ENCODE measurements at regions not wholly inside any gene's neighbourhood (a gene's known extent, or its start where the extent isn't known, plus 50 kb on each side); places are given as distances from the start of the nearest gene placed in this dataset.
"Not testable (repeated sequence)": the region's sequence is repeated elsewhere in the genome, so short reads cannot be mapped to it uniquely, and the experiment has no call there.

DNA sequence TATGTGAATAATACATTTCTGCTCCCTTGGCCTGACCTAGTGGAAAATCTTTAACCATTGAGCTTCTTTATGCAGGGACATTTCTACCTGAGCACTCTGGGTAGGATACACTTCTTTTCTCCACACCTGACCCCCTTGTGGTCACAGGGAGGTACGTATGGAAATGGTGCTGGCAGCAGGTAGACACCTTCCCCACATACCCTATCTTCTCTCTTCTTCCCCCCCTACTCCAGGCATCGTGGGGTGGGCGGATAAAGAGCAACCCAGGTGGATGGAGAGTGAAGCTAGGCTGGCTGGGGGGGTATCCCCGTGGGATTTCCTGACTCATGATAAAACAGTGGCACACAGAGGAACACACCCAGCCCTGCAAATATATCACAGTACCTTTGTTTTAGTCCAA lies 312.1 kb downstream of the ARRDC4 start:
- no peak for DNase-seq (ENCODE audit: low read depth in 2 of 2)

DNA sequence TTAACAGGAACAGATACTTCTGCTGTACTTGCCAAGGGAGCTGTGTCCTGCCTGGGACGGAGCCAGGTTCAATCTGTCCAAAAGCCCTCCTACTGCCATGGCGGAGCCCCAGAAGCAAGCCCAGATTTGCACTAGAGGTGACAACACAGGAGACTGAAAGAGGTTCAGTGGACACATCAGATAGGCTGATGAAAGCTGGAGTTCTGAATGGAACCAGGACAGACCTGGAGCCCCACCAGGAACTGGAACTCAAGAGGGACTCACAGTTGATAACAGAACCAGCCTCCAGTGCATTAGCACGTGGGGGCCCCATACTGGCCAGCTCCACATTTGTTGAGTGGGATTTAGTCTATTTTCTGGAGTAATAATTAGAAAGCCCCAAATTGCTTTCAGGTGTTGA lies 315.5 kb downstream of the ARRDC4 start:
- no peak for DNase-seq (ENCODE audit: low read depth in 2 of 2)

DNA sequence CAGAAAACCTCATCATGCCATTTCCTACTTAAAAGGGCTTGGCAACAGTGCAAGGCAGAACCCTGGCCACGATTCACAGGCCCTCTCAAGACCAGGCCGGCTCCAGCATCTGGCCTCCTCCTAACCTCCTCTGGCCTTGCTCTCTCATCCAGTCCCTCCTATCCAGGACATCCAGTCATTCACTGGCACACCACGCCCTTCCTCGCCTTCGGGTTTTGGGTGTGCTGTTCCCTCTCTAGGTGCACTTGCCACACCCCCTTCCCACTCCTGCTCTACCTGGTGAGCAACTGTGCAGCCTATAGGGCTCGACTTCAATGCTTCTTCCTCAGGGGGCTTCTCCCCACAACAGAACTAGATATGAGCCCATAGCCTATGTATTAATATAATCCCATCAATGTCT lies 317.1 kb downstream of the ARRDC4 start:
- no peak for DNase-seq (ENCODE audit: low read depth in 2 of 2)

DNA sequence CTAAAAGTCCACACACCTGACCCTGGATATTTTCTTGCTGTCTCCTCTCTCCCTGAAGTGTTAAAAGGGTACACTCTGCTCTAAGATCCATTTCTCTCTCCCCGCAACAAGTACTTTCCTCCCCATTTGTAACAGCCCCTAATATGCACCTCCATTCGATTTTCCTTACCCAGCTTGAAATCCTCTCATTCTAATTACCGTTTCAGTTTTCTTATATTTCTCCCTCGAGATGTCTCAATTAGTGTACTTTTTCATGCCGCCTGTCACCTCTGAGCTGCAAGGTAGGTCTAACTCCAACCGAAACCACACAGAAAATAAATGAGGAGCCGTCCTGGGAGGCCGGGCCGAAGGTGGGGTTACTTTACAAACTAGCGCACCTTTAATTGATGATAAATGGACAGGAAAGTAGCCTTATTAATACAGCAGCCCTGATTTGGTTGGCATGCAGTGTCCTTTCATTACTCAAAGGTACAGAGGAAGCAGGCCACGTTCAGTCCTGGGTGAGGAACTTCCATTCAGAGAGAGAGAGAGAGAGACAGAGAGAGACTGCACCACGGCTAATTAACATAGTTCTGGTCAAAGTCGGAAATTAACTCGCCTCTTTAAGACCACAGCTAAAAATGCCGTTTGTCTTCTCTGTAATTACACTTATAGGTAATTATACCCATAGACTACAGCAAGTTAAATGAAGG lies 319.9 kb downstream of the ARRDC4 start:
- no peak for DNase-seq (ENCODE audit: low read depth in 2 of 2)

DNA sequence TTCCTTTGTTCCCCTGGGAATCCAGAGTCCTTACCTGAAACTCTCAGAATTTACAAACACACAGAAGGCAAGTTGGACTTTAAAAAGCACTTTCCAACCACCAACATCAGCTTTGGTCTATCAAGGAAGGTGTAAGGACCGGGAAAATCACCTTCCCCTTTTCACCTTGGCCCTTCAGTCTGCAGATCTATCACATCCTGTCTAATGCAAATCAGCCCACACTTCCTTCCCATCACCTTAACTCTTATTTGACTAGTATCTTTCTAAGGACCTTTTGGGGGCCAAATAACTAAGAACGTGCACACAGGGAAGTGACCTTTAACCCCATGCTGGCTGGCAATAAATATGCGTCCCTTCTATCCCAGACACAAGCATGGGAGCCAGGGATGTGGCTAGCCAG lies 320.6 kb downstream of the ARRDC4 start:
- DNase-seq (ENCODE audit: low read depth in 2 of 2) = no peak

DNA sequence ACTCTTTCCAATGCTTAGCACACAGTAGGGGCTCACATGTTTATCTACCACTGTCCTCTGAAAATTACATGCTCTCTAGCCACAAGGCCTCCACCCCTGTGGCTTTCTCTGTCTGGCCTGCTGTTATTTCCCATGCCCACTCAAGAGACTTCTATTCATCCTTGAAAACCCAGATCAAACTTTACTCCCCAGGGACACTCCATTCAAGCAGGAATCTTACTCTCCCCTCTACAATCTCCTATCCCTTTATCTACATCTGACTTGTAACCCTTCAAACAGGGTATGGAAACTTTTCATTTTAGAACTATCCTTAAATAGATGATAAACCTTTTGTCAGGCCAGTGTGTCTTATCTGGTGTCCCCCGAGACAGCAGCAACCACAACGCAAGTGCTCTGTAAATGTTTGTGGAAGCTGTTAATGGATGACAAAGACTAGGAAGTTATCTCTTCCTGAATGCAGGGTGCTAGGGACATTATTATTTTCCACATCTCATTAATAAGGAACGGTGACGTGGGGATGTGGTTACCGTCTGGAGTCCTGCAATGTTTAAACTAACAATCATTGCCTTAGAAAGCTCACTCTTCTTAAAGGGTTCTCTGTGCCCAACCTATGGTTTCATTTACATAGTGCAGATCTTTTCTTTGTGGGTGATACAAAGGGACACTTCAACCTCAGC lies 322.3 kb downstream of the ARRDC4 start:
- no peak for DNase-seq (ENCODE audit: low read depth in 2 of 2)

DNA sequence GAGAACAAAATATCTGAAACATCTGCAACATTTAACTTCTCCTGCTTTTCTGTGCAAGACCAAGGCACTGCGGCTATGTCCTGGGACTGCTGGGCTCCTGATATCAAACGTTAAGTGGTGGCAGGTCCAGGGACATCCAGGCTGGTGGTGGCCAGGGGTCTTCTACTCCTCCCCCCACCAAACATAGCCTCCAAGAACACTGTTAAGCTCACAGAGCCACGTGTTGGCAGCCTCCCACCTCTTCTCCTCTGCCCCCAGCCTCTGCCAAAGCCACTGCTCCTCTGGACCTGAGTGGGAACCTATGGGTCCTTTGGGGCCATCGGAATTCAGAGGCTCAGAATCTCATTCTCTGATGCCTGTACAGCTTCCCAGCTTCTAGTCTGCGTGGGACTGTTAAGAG lies 325.7 kb downstream of the ARRDC4 start:
- DNase-seq (ENCODE audit: low read depth in 2 of 2) = no peak

DNA sequence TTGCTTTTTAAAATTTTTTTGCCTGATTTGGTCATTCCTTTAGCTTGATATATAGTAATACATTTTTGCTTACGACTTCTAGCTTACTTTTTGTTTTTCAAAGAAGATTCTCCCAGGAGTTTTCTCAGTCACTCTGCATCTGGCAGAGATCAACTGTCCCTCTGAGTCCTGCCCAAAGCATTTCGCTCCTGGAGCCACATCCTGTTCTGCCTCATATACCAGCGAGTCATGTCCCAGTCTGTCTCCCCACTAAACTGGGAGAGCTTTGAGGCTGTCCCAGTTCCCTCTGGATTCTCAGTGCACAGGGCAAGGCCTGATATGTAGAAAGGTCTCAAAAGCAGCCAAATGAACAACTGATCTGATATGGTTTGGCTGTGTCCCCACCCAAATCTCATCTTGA lies 326.3 kb downstream of the ARRDC4 start:
- no peak for DNase-seq (ENCODE audit: low read depth in 2 of 2)

DNA sequence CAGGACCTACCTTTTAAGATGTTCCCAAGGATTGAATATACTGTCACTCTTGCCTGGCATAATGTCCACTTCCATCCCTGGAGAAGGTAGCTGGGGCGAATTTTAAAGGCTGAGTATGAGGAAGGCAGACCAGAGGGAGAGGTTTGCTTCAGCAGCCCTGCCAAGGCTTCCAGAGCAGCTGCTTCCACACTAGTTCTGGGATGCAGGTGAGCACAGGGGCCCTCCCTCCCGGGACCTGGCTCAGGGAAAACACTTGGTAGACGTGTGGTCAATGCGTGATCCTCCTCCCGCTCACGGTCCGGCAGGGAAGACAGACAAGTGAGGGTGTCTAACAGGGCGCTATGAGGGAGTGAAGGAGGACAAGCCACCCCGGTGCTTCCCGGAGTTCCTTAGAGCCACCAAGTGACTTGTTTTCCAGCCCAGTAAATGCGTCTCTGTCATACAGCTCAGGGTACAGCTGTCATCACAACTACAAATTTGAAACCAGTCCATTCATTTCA lies 327.6 kb downstream of the ARRDC4 start:
- DNase-seq (ENCODE audit: low read depth in 2 of 2) = no peak

DNA sequence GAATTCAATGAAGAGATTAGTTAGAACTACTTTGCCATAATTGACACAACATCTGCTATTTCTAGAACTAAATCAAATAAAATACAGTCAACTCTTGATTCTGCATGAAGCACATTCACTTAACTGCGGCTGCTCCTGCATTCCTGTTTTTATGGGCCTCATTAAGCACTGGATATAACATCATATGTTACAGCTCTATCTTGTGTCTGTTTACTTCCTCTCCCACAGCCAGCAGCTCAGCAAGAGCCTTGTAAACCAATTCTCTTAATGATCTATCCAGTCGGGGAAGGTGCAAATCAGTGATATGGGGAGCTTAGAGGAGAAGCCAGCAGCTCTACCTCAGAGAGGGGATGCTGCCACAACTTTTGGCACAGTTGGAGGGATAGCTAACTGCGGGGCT lies 329.2 kb downstream of the ARRDC4 start:
- DNase-seq (ENCODE audit: low read depth in 2 of 2) = no peak

DNA sequence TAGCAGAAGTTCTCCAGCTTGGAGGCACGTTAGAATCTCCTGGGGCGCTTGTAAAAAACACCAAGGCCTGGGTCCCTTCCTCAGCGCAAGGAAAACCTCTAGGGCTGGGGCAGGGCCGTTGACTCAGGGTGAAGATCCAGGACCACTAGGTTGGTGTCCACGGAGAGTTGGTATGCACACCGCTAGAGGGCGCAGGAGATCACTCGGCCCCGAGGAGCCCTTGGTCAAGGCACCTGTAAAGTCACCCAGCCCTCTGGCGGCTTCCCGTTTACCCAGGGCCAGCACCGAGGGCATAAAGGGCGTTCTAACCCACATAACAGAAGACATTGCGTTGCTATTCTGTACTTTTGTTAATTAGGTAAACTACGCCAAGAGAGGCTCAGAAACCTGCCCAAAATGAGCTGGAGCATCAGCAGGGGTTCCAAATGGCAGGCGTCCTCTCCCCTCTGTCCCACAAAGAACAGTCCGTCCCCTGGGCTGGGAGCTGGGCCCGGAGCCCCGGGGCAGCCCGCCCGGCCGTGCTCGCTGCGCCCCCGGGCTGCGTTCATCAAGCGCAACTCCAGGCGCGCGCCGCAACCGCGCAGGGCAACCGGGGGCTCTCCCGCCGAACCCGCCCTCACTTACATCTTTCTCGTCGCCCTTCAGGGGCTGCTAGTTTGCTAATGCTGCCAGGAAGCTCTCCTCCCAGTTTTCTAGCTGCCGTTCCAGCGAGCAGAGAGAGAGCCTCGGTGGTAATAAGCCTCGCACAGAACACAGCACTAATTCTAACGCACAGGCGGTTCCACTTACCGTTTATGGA lies 332.1 kb downstream of the ARRDC4 start:
- DNase-seq (ENCODE audit: low read depth in 2 of 2) = peak; percentile 33 to 46

DNA sequence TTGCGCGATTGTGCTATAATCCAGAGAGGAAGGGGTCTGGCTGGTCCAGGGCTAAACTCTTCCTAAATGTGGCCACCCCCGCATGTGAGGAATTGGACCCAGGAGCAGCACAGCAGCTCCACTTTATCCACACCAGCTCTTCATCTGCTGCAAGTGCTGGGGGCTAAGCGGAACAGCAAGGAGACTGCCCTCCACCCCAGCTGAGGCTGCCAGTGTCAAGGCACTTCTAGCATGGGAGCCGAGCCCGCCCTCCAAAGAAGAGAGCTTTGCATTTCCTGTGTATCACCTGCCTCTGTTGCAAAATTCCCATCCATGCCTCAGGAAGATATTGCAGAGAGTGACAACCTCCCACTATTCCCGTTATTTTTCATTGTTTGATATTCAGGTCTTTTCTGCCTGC lies 333.6 kb downstream of the ARRDC4 start:
- DNase-seq (ENCODE audit: low read depth in 2 of 2) = no peak

DNA sequence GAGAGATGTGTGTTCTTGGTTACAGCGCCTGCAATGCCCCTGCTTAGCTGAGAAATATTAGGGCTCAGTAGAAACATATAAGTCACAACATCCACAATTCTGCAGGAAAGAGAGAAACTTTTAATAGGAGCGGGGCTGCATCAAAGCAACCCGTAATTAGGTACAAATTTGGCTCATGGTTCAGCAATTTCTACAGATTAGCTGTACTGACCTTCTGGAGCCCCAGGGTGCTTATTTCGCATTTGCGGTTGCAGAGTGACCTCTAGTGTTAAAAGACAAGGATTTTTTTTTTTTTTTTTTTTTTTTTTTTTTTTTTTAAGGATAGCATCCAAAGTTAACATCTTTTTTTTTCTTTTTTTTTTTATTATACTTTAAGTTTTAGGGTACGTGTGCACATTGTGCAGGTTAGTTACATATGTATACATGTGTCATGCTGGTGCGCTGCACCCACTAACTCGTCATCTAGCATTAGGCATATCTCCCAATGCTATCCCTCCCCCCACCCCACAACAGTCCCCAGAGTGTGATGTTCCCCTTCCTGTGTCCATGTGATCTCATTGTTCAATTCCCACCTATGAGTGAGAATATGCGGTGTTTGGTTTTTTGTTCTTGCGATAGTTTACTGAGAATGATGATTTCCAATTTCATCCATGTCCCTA lies 334.7 kb downstream of the ARRDC4 start:
- not testable (repeated sequence) for DNase-seq (ENCODE audit: low read depth in 2 of 2)

DNA sequence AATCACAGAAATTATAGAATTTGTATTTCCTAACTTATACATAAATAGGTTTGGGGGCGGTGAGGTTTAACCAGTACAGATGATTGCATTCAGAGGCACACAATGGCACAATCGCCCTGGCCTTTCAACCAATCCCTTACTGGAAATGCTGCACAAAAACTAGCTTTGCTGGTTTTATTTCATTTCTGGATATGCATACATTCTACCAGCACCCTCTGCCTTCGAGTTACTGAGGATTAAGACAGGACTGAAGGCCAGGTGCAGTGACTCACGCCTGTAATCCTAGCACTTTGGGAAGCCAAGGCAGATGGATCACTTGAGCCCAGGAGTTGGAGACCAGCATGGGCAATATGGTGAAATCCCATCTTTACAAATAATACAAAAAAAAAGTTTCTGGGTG lies 336.1 kb downstream of the ARRDC4 start:
- no peak for DNase-seq (ENCODE audit: low read depth in 2 of 2)

DNA sequence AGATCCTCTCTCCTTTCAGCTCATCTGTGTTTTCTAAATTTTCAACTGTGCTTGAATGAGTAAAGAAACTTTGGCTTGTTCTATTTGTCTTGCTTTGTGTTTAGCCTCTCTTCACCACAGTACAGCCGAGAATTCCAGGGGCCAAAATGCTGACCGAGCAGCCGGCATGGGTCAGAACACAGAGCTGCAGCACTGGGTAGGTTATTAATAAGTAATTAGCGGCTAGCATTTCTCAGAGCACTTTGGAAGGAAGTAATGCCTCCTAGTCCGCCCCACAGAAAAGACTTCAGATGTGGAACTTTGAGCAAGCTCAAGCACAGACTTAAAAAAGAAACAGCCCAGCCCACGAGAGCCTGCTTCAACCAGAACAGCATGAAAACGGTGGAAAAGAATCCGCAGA lies 343.9 kb downstream of the ARRDC4 start:
- no peak for DNase-seq (ENCODE audit: low read depth in 2 of 2)

DNA sequence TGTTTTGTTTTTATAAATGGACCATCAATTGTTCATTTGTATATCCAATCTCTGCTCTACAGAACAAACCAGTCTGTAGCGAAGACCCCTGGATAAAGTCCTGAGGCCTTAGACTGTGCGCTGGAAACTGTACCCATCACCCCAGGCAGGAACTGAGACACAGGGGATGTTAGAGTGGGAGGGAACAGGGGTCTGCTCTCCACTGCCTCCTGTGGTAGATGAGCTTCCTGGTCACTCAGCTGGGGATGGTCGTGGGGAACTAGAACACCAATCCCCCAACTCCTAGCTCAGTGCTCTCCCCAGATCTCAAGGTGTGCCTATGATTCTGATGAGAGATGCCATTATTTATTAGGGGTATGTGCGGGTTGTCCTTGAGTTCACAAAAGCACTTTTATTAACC lies 340.2 kb upstream of the IGF1R start:
- no peak for DNase-seq (ENCODE audit: low read depth in 2 of 2)

DNA sequence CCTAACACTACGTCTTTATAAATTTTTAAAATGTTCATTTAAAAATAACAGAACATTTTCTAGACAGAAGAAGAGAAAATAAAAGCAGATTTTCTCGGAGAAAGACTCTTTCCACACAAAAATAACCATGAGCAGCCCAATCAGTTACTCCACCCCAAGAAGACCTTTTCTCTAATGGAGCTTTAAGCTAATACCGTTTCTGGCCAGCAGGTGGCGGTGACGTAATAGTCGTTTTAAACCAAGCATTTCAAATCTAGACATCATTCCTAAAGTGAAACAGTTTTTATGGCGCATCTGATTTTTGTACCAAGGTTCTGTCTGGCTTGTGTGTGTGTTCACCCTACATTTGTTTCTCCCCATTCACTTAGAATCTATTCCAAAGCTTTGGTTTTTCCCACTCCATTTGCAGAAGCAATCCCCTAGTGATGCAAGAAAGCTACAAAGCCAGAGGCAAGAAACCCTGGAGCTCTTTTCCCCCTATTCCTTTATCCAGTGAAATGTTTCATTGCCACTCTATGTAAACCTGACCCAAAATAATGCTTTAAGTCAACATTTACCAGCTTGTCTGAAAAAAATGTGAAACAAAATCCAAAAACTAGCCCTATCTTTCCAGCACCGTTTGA lies 336.7 kb upstream of the IGF1R start:
- DNase-seq (ENCODE audit: low read depth in 2 of 2) = peak; percentile 40 to 58

DNA sequence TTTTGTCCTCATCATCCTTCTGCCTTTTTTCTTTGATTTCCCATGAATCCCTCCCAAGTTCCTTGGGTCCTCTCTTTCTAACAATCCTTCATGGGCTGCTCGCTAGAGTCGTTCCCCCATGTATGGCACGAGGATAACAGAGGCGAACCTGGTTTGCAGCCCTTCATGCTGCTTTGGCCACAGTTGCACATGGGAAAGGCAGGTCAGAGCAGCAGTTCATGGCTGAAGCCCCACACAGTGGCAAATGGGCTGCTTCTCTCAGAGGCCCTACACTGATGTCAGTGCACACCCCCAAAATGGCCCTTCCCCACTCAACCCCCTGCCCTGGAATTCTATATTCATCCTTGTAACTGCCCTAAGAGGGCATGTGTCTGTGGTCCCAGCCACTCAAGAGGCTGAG lies 335.4 kb upstream of the IGF1R start:
- no peak for DNase-seq (ENCODE audit: low read depth in 2 of 2)

DNA sequence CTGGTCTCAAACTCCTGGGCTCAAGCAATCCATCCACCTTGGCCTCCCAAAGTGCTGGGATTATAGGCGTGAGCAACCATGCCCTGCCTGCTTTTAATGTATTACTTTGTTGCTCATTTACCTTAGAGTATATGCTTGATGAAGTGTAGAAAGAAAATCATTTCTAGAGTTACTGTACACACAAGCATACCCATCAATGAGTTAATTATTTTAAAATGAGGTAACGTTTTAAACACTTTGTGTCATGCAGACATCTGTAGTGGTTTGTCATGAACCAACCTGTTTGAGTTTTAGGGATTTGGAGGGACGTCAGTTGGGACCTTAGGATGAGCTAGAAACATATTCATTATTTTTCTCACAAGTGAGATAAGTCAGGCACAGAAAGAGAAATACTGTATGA lies 332.4 kb upstream of the IGF1R start:
- DNase-seq (ENCODE audit: low read depth in 2 of 2) = no peak

DNA sequence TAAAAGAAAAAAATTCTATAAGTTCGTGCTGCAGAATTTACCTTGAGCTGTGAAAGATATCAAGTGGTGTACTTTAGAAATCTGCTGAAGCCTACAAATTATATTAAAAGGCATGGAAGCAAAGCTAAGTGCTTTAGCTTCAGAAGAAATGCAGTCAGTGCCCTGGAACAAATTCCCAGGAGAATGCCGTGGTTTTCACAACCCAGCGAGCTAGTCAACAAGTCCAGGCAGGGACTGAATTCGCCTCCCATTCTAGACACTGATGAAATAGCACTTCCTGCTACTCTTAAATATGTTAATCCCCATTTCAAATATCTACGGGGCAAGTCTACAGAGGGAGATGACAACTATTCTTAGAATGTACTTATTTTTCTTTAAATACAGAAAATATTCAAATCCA lies 326.4 kb upstream of the IGF1R start:
- DNase-seq (ENCODE audit: low read depth in 2 of 2) = no peak

DNA sequence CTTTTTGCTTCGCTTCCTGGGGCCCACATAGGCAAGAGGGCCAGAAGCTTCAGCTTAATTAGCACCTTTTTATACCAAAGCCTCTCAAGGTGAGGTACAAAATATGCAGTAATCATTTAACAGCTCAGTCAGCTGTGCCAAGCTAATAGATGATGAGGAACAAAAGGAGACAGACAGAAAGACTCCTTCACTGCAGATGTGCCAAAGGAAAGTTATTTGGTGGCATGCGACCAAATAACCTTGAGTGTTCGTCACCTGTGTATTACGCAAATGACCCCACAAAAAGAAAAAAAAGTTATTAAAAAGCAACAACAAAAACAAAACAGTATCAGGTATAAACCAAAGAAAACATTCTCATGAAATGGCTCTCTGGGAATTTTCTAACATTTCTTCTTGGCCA lies 325.8 kb upstream of the IGF1R start:
- no peak for DNase-seq (ENCODE audit: low read depth in 2 of 2)

Measured in stimulated activated CD8-positive, alpha-beta memory T cell treated with anti-CD3 and anti-CD28 coated beads, Interleukin-2, amount 100 ng/mL, for 48 hours (primary cell).